ENCODE measurements at regions not wholly inside any gene's neighbourhood (a gene's known extent, or its start where the extent isn't known, plus 50 kb on each side); places are given as distances from the start of the nearest gene placed in this dataset.

- Histone ChIP-seq H3K27me3 (no peaks in the 10 kb centered on the region), H3K27ac (no peak overlapping the region), H3K36me3 (no peaks in the 10 kb centered on the region), H3K4me3 (no peak overlapping the region), H3K9me3 (no peaks in the 10 kb centered on the region), H3K4me1 (peaks cover 0 to 14% (median 0%) of the 10 kb centered on the region in 4 donors)
- no peak for TF ChIP-seq CTCF (IDR thresholded peaks at IDR 0.05)
- TF ChIP-seq POLR2A (IDR thresholded peaks at IDR 0.05) = no peak
- TF ChIP-seq EP300 (IDR thresholded peaks at IDR 0.05) = no peak
- WGBS, 2 donors = 79 to 80% methylated on average over 4 of the region's 4 CpGs
- no peak for DNase-seq (ENCODE audit: low spot score in 2 of 2)
Observed at GRCh38 chr4:141416677-141417363, 196.1 kb downstream of the ZNF330 start.

GRCh38 chr4:141417387-141417786 lies 196.7 kb downstream of the ZNF330 start:
- WGBS, 2 donors = 63 to 71% methylated on average over 2 of the region's 2 CpGs
- H3K4me3 ChIP-seq = no peak overlapping the region
- H3K9me3 ChIP-seq = no peaks in the 10 kb centered on the region
- DNase-seq (ENCODE audit: low spot score in 2 of 2) = no peak
- H3K27ac ChIP-seq = no peak overlapping the region
- no peaks in the 10 kb centered on the region for H3K27me3 ChIP-seq
- no peaks in the 10 kb centered on the region for H3K36me3 ChIP-seq
- TF ChIP-seq CTCF (IDR thresholded peaks at IDR 0.05) (no peak), EP300 (IDR thresholded peaks at IDR 0.05) (no peak), POLR2A (IDR thresholded peaks at IDR 0.05) (no peak)
- H3K4me1 ChIP-seq = peaks cover 0 to 14% (median 0%) of the 10 kb centered on the region in 4 donors

- H3K27ac ChIP-seq = no peak overlapping the region
- no peaks in the 10 kb centered on the region for H3K4me1 ChIP-seq
- TF ChIP-seq EP300 (IDR thresholded peaks at IDR 0.05) (no peak), CTCF (IDR thresholded peaks at IDR 0.05) (no peak), POLR2A (IDR thresholded peaks at IDR 0.05) (no peak)
- no peak overlapping the region for H3K4me3 ChIP-seq
- 84 to 86% methylated on average over 1 of the region's 1 CpG for WGBS, 2 donors
- H3K36me3 ChIP-seq = no peaks in the 10 kb centered on the region
- peaks cover 0 to 5% (median 0%) of the 10 kb centered on the region in 4 donors for H3K9me3 ChIP-seq
- DNase-seq (ENCODE audit: low spot score in 2 of 2) = no peak
- H3K27me3 ChIP-seq = no peaks in the 10 kb centered on the region
Observed at GRCh38 chr4:141425124-141425523, 204.4 kb downstream of the ZNF330 start.

- Histone ChIP-seq H3K36me3 (no peaks in the 10 kb centered on the region), H3K27me3 (no peaks in the 10 kb centered on the region), H3K4me3 (no peak overlapping the region), H3K9me3 (peaks cover 0 to 2% (median 0%) of the 10 kb centered on the region in 4 donors), H3K4me1 (no peaks in the 10 kb centered on the region), H3K27ac (no peak overlapping the region)
- WGBS, 2 donors = 79 to 83% methylated on average over 4 of the region's 4 CpGs
- DNase-seq (ENCODE audit: low spot score in 2 of 2) = no peak
- TF ChIP-seq POLR2A (IDR thresholded peaks at IDR 0.05) (no peak), CTCF (IDR thresholded peaks at IDR 0.05) (no peak), EP300 (IDR thresholded peaks at IDR 0.05) (no peak)
Observed at GRCh38 chr4:141427726-141428296, 207.1 kb downstream of the ZNF330 start.

- no peak for DNase-seq (ENCODE audit: low spot score in 2 of 2)
- Histone ChIP-seq H3K9me3 (no peaks in the 10 kb centered on the region), H3K36me3 (no peaks in the 10 kb centered on the region), H3K4me1 (no peaks in the 10 kb centered on the region), H3K27me3 (no peaks in the 10 kb centered on the region), H3K4me3 (no peak overlapping the region), H3K27ac (no peak overlapping the region)
- TF ChIP-seq EP300 (IDR thresholded peaks at IDR 0.05) (no peak), POLR2A (IDR thresholded peaks at IDR 0.05) (no peak), CTCF (IDR thresholded peaks at IDR 0.05) (no peak)
- 84 to 89% methylated on average over 6 of the region's 6 CpGs for WGBS, 2 donors
Observed at GRCh38 chr4:141429933-141430332, 206.4 kb upstream of the IL15 start.

All from tibial nerve (tissue), 4 donors.